IMR-90 (cell line): ENCODE measurements at regions not wholly inside any gene's neighbourhood (a gene's known extent, or its start where the extent isn't known, plus 50 kb on each side); places are given as distances from the start of the nearest gene placed in this dataset.

Experiments
- ATAC-seq: fragments of 200-7000 bp; cut with Tn5 transposase; 2 replicates; pipeline ENCODE4 v1.9.1; 2020; ENCODE audit warnings: low read depth, mild to moderate bottlenecking, moderate library complexity
- BruUV-seq: library from RNA; stranded (reverse); fragments of 400-500 nt; replicated peaks from 2 replicates; lab custom pipeline; 2021; lab: Mats Ljungman, UMichigan
- CTCF ChIA-PET: fragments of 300-600 bp; formaldehyde crosslinking; extraction: SDS; loops from one replicate; lab custom pipeline; 2021; ENCODE audit warnings: antibody characterized with exemption; lab: Yijun Ruan, JAX
- POLR2A ChIA-PET: fragments of 300-600 bp; sonication (Branson Sonifier 250); formaldehyde crosslinking; loops from one replicate; lab custom pipeline; 2022; ENCODE audit warnings: antibody characterized with exemption; ENCODE audit not compliant: unreplicated experiment; lab: Charles Lee
- DNase-seq: peaks from one replicate; pipeline ENCODE4 v3.0.0; 2013
- H2AFZ ChIP-seq: replicated peaks from 2 replicates; pipeline ENCODE3; 2013; ENCODE audit warnings: low read length, mild to moderate bottlenecking; ENCODE audit not compliant: poor library complexity
- H2AK5ac ChIP-seq: 2 replicates; pipeline ENCODE4 v1.6.1; 2013; ENCODE audit warnings: low read depth, low read length, inconsistent platforms
- H2AK9ac ChIP-seq: replicated peaks from 2 replicates; pipeline ENCODE3; 2013; ENCODE audit warnings: mild to moderate bottlenecking, low read depth, low read length, moderate library complexity; ENCODE audit not compliant: poor library complexity
- H2BK120ac ChIP-seq: 2 replicates; pipeline ENCODE4 v1.6.1; 2013; ENCODE audit warnings: low read depth, low read length, inconsistent platforms
- H2BK15ac ChIP-seq: 3 replicates; pipeline ENCODE4 v1.6.1; 2013; ENCODE audit warnings: low read depth, low read length, inconsistent platforms
- H2BK20ac ChIP-seq: 2 replicates; pipeline ENCODE4 v1.6.1; 2013; ENCODE audit warnings: low read depth, mild to moderate bottlenecking, inconsistent platforms, low read length, moderate library complexity
- H2BK5ac ChIP-seq: 2 replicates; pipeline ENCODE4 v1.6.1; 2013; ENCODE audit warnings: mild to moderate bottlenecking, low read depth, low read length, inconsistent platforms; ENCODE audit not compliant: poor library complexity, severe bottlenecking
- H3K14ac ChIP-seq: replicated peaks from 2 replicates; pipeline ENCODE4 v1.6.1; 2013; ENCODE audit warnings: low read depth, low read length, inconsistent platforms
- H3K18ac ChIP-seq: 2 replicates; pipeline ENCODE4 v1.6.1; 2013; ENCODE audit warnings: low read depth, low read length, control low read depth
- H3K23ac ChIP-seq: 2 replicates; pipeline ENCODE4 v1.6.1; 2013; ENCODE audit warnings: low read depth, low read length, inconsistent platforms
- H3K27ac ChIP-seq: 2 replicates; pipeline ENCODE4 v1.5.1; 2013; ENCODE audit warnings: mild to moderate bottlenecking, control low read depth, low read length; ENCODE audit not compliant: insufficient read depth
- H3K27me3 ChIP-seq: 2 replicates; pipeline ENCODE4 v1.6.1; 2013; ENCODE audit warnings: low read length; ENCODE audit not compliant: control insufficient read depth, insufficient read depth
- H3K36me3 ChIP-seq: 2 replicates; pipeline ENCODE4 v1.6.1; 2013; ENCODE audit warnings: low read length, mixed read lengths; ENCODE audit not compliant: control insufficient read depth, insufficient read depth
- H3K4ac ChIP-seq: 2 replicates; pipeline ENCODE4 v1.6.1; 2013; ENCODE audit warnings: low read depth, low read length, inconsistent platforms
- H3K4me1 ChIP-seq: 2 replicates; pipeline ENCODE4 v1.6.1; 2013; ENCODE audit warnings: low read length, mixed read lengths; ENCODE audit not compliant: control insufficient read depth, insufficient read depth
- H3K4me2 ChIP-seq: 2 replicates; pipeline ENCODE4 v1.6.1; 2013; ENCODE audit warnings: low read depth, mild to moderate bottlenecking, control low read depth, low read length, moderate library complexity
- H3K4me3 ChIP-seq: 2 replicates; pipeline ENCODE4 v1.5.1; 2013; ENCODE audit warnings: low read depth, mild to moderate bottlenecking, control low read depth, low read length, moderate library complexity; ENCODE audit not compliant: insufficient read depth
- H3K56ac ChIP-seq: 2 replicates; pipeline ENCODE4 v1.6.1; 2013; ENCODE audit warnings: low read length, inconsistent platforms; ENCODE audit not compliant: insufficient read depth; ENCODE audit errors: extremely low read depth
- H3K79me1 ChIP-seq, 2 experiments: 2 replicates each; pipeline ENCODE4 v1.6.1; 2013; ENCODE audit warnings: low read length in 2 of 2, inconsistent platforms in 1 of 2, low read depth in 1 of 2
- H3K9ac ChIP-seq: 2 replicates; pipeline ENCODE4 v1.6.1; 2013; ENCODE audit warnings: low read depth, low read length, control low read depth
- H3K9me1 ChIP-seq: 2 replicates; pipeline ENCODE4 v1.6.1; 2013; ENCODE audit warnings: low read length, inconsistent platforms; ENCODE audit not compliant: insufficient read depth
- H3K9me3 ChIP-seq: 2 replicates; pipeline ENCODE4 v1.6.1; 2013; ENCODE audit warnings: low read length; ENCODE audit not compliant: control insufficient read depth, insufficient read depth
- H4K20me1 ChIP-seq: 2 replicates; pipeline ENCODE4 v1.6.1; 2013; ENCODE audit warnings: low read length, inconsistent platforms; ENCODE audit not compliant: insufficient read depth
- H4K5ac ChIP-seq: 2 replicates; pipeline ENCODE4 v1.6.1; 2013; ENCODE audit warnings: mild to moderate bottlenecking, low read depth, low read length, control low read depth
- H4K8ac ChIP-seq, 2 experiments: 2 replicates each; pipeline ENCODE4 v1.6.1; 2013; ENCODE audit warnings: low read depth in 2 of 2, low read length in 2 of 2, control low read depth in 1 of 2, inconsistent platforms in 1 of 2
- H4K91ac ChIP-seq: 2 replicates; pipeline ENCODE4 v1.6.1; 2013; ENCODE audit warnings: low read depth, low read length, inconsistent platforms; ENCODE audit not compliant: insufficient read depth
- BHLHE40 ChIP-seq: fragments of 150-350 bp; IDR thresholded peaks from 2 replicates; pipeline ENCODE4 v1.6.1; 2016; ENCODE audit warnings: mild to moderate bottlenecking, low read depth, low read length
- FOS ChIP-seq: fragments of 150-350 bp; IDR thresholded peaks from 2 replicates; pipeline ENCODE4 v1.6.1; 2016; ENCODE audit warnings: low read depth, low read length
- MXI1 ChIP-seq: IDR thresholded peaks from 2 replicates; pipeline ENCODE4 v1.6.1; 2012; ENCODE audit warnings: low read depth, mild to moderate bottlenecking, low read length, moderate library complexity, borderline replicate concordance
- NFE2L2 ChIP-seq: fragments of 150-350 bp; IDR thresholded peaks from 2 replicates; pipeline ENCODE4 v1.6.1; 2016; ENCODE audit warnings: low read depth, mild to moderate bottlenecking, low read length
- POLR2A ChIP-seq: IDR thresholded peaks from 2 replicates; pipeline ENCODE4 v1.6.1; 2012; ENCODE audit warnings: mild to moderate bottlenecking, low read depth, low read length
- RCOR1 ChIP-seq: IDR thresholded peaks from 2 replicates; pipeline ENCODE4 v1.6.1; 2012; ENCODE audit warnings: mild to moderate bottlenecking, low read length, improper control_type of control experiment; ENCODE audit not compliant: insufficient replicate concordance
- RFX5 ChIP-seq: IDR thresholded peaks from 2 replicates; pipeline ENCODE4 v1.8.0; 2012; ENCODE audit warnings: low read depth, mild to moderate bottlenecking, low read length, moderate library complexity
- SMC3 ChIP-seq: fragments of 150-350 bp; IDR thresholded peaks from 2 replicates; pipeline ENCODE4 v1.6.1; 2016; ENCODE audit warnings: low read depth, mild to moderate bottlenecking, antibody characterized with exemption, low read length, moderate library complexity
- WGBS, 2 experiments: methylation state at CpG; one replicate each; pipeline versions ENCODE4 v1.1.5 to v1.1.7; 2013; ENCODE audit warnings: missing lambda C conversion rate in 2 of 2; ENCODE audit not compliant: insufficient read length in 1 of 2; ENCODE audit errors: extremely low coverage in 2 of 2; 5-methylcytosine and 5-hydroxymethylcytosine counted together
- dilution Hi-C: fragments of 300-500 bp; cut with HindIII; formaldehyde crosslinking; loops from one replicate; pipeline ENCODE4 v1.14.3; 2018; ENCODE audit warnings: low sequenced_read_pairs; ENCODE audit not compliant: unreplicated experiment
- in situ Hi-C: fragments of 300-500 bp; cut with MboI; formaldehyde crosslinking; loops from 3 replicates; pipeline ENCODE4 v1.14.3; 2019; ENCODE audit warnings: low sequenced_read_pairs, inconsistent platforms, mixed read lengths
- intact Hi-C: fragments of 100-400 bp; cut with micrococcal nuclease; formaldehyde crosslinking; loops from 2 replicates; pipeline ENCODE4 v1.10.0; 2022
- TF ChIP-seq, protein P1 (sequence below): conservative IDR thresholded peaks from 2 replicates; pipeline ENCODE4 v1.5.1; 2012; ENCODE audit warnings: mild to moderate bottlenecking, low read depth, low read length, improper control_type of control experiment
- TF ChIP-seq, protein P2 (sequence below): fragments of 150-350 bp; IDR thresholded peaks from 2 replicates; pipeline ENCODE4 v1.6.1; 2017; ENCODE audit warnings: mild to moderate bottlenecking, antibody characterized with exemption, low read length, low read depth

DNA sequence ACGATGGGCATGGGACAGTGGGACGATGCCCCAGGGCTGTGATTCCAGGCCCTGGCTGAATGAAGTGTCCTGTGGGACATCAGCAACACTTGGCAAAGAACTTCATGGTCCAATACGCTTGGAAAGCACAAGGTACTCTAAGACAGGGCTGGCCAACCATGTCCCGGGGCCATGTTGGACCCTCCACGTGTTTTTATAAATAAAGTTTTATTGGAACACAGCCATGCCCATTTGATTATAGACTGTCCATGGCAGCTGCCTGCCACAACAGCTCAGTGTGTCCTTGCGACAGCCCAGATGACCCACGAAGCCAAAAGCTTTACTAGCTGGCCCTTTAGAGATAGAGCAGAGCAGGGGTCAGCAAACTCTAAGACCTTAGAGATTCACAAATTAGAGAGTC is 282.1 kb downstream of the C16orf95 start:
- H3K4ac ChIP-seq, result no peak overlapping the region

More for the DNA sequence above, 282.1 kb downstream of the C16orf95 start:
- H3K27ac ChIP-seq, result no peak overlapping the region
- H3K4me1 ChIP-seq, result no peaks in the 10 kb centered on the region
- H4K20me1 ChIP-seq, result no peaks in the 10 kb centered on the region
- no peak overlapping the region for H3K18ac ChIP-seq
- no peaks in the 10 kb centered on the region for H3K9me1 ChIP-seq
- CTCF ChIA-PET, result no interaction called here
- dilution Hi-C loops, result no loop called here
- TF ChIP-seq POLR2A, result no peak
- TF ChIP-seq, protein P1, sequence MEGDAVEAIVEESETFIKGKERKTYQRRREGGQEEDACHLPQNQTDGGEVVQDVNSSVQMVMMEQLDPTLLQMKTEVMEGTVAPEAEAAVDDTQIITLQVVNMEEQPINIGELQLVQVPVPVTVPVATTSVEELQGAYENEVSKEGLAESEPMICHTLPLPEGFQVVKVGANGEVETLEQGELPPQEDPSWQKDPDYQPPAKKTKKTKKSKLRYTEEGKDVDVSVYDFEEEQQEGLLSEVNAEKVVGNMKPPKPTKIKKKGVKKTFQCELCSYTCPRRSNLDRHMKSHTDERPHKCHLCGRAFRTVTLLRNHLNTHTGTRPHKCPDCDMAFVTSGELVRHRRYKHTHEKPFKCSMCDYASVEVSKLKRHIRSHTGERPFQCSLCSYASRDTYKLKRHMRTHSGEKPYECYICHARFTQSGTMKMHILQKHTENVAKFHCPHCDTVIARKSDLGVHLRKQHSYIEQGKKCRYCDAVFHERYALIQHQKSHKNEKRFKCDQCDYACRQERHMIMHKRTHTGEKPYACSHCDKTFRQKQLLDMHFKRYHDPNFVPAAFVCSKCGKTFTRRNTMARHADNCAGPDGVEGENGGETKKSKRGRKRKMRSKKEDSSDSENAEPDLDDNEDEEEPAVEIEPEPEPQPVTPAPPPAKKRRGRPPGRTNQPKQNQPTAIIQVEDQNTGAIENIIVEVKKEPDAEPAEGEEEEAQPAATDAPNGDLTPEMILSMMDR, result no peak
- no peak for TF ChIP-seq NFE2L2
- TF ChIP-seq MXI1, result no peak
- TF ChIP-seq RCOR1, result no peak
- no peak for TF ChIP-seq FOS
- TF ChIP-seq, protein P2, sequence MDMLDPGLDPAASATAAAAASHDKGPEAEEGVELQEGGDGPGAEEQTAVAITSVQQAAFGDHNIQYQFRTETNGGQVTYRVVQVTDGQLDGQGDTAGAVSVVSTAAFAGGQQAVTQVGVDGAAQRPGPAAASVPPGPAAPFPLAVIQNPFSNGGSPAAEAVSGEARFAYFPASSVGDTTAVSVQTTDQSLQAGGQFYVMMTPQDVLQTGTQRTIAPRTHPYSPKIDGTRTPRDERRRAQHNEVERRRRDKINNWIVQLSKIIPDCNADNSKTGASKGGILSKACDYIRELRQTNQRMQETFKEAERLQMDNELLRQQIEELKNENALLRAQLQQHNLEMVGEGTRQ, result no peak
- TF ChIP-seq SMC3, result no peak
- TF ChIP-seq RFX5, result no peak
- TF ChIP-seq BHLHE40, result no peak
- H3K36me3 ChIP-seq, result no peaks in the 10 kb centered on the region
- in situ Hi-C loops, result no loop called here
- no peak overlapping the region for H2BK15ac ChIP-seq
- H2AK5ac ChIP-seq, result no peak overlapping the region
- H2AK9ac ChIP-seq, result no peak overlapping the region
- H3K79me1 ChIP-seq, result no peaks in the 10 kb centered on the region
- no peak overlapping the region for H3K4me2 ChIP-seq
- H3K9me3 ChIP-seq, result no peaks in the 10 kb centered on the region
- H3K56ac ChIP-seq, result no peak overlapping the region
- no peak overlapping the region for H4K91ac ChIP-seq
- H2BK5ac ChIP-seq, result no peak overlapping the region
- H2BK120ac ChIP-seq, result no peak overlapping the region
- H3K23ac ChIP-seq, result no peak overlapping the region
- no peak overlapping the region for H4K8ac ChIP-seq
- no peak for DNase-seq
- POLR2A ChIA-PET, result no interaction called here
- no peak overlapping the region for H4K5ac ChIP-seq
- ATAC-seq, result no peak
- BruUV-seq, result no TSS peak
- peaks cover 37% of the 10 kb centered on the region for H3K27me3 ChIP-seq
- 98% methylated on average over 5 of the region's 7 CpGs; no CpG with 5 or more reads in 1 of the 2 experiments for WGBS, 2 experiments
- intact Hi-C loops, result no loop called here
- no peak overlapping the region for H3K4me3 ChIP-seq
- no peak overlapping the region for H3K9ac ChIP-seq
- H2BK20ac ChIP-seq, result no peak overlapping the region
- no peak overlapping the region for H3K14ac ChIP-seq
- H2AFZ ChIP-seq, result no peak overlapping the region
